H1 (cell line): ENCODE measurements at regions not wholly inside any gene's neighbourhood (a gene's known extent, or its start where the extent isn't known, plus 50 kb on each side); places are given as distances from the start of the nearest gene placed in this dataset.

Experiments
- SAP30 ChIP-seq: fragments of 300-600 bp; sonication (generic); IDR thresholded peaks from 2 replicates; pipeline ENCODE4 v1.7.1; 2012; ENCODE audit warnings: low read length, moderate library complexity, mild to moderate bottlenecking, inconsistent platforms; ENCODE audit not compliant: insufficient read depth, insufficient replicate concordance

GRCh38 chr10:42975005-42975493 lies 101.8 kb upstream of the RET start (continued):
- no peak for TF ChIP-seq SAP30
- TF ChIP-seq, all 59 proteins: peak for 0
